GM23248 (cell line): ENCODE measurements at regions not wholly inside any gene's neighbourhood (a gene's known extent, or its start where the extent isn't known, plus 50 kb on each side); places are given as distances from the start of the nearest gene placed in this dataset.

ENCODE experiments used
- DNase-seq: peaks from one replicate; pipeline ENCODE4 v3.0.0-alpha.2; 2015
- H2AFZ ChIP-seq: fragments of 200-600 bp; sonication (generic); 2 replicates; pipeline ENCODE4 v1.6.1; 2016; ENCODE audit warnings: antibody characterized with exemption
- H3F3A ChIP-seq: fragments of 200-600 bp; sonication (generic); 2 replicates; pipeline ENCODE4 v1.6.1; 2016; ENCODE audit warnings: mild to moderate bottlenecking, antibody characterized with exemption, mixed run types; ENCODE audit not compliant: insufficient read depth
- H3K27ac ChIP-seq: fragments of 200-600 bp; sonication (generic); 2 replicates; pipeline ENCODE4 v1.5.1; 2016; ENCODE audit warnings: mild to moderate bottlenecking
- H3K27me3 ChIP-seq: fragments of 200-600 bp; sonication (generic); replicated peaks from 2 replicates; pipeline ENCODE4 v1.6.1; 2016; ENCODE audit warnings: mild to moderate bottlenecking; ENCODE audit not compliant: insufficient read depth
- H3K36me3 ChIP-seq: fragments of 200-600 bp; sonication (generic); 2 replicates; pipeline ENCODE4 v1.6.1; 2016; ENCODE audit warnings: low read depth, mild to moderate bottlenecking
- H3K4me1 ChIP-seq: fragments of 200-600 bp; sonication (generic); 2 replicates; pipeline ENCODE4 v1.6.1; 2016; ENCODE audit warnings: mild to moderate bottlenecking; ENCODE audit not compliant: insufficient read depth
- H3K4me2 ChIP-seq: fragments of 200-600 bp; sonication (generic); one replicate; pipeline ENCODE4 v1.6.1; 2016; ENCODE audit warnings: mild to moderate bottlenecking; ENCODE audit not compliant: unreplicated experiment
- H3K4me3 ChIP-seq: fragments of 200-600 bp; sonication (generic); 2 replicates; pipeline ENCODE4 v1.5.1; 2016; ENCODE audit warnings: mild to moderate bottlenecking
- H3K79me2 ChIP-seq: fragments of 200-600 bp; sonication (generic); 2 replicates; pipeline ENCODE4 v1.6.1; 2016; ENCODE audit warnings: mild to moderate bottlenecking; ENCODE audit not compliant: insufficient read depth
- H3K9ac ChIP-seq: fragments of 200-600 bp; sonication (generic); 2 replicates; pipeline ENCODE4 v1.6.1; 2016; ENCODE audit warnings: mild to moderate bottlenecking
- H3K9me2 ChIP-seq: fragments of 200-600 bp; sonication (generic); 2 replicates; pipeline ENCODE4 v1.6.1; 2016; ENCODE audit warnings: mixed run types, mild to moderate bottlenecking, moderate library complexity; ENCODE audit not compliant: insufficient read depth
- H3K9me3 ChIP-seq: fragments of 200-600 bp; sonication (generic); one replicate; pipeline ENCODE4 v1.6.1; 2017; ENCODE audit warnings: low read depth
- H4K20me1 ChIP-seq: fragments of 200-600 bp; sonication (generic); 2 replicates; pipeline ENCODE4 v1.6.0; 2016; ENCODE audit not compliant: insufficient read depth
- EZH2 ChIP-seq: fragments of 200-600 bp; sonication (generic); IDR thresholded peaks from 2 replicates; pipeline ENCODE4 v1.6.1; 2018; ENCODE audit warnings: antibody characterized with exemption, mild to moderate bottlenecking; ENCODE audit not compliant: insufficient read depth, poor library complexity, severe bottlenecking
- EZH2phosphoT487 ChIP-seq: fragments of 200-600 bp; sonication (generic); IDR thresholded peaks from 2 replicates; pipeline ENCODE4 v1.6.1; 2018; ENCODE audit warnings: antibody characterized with exemption, moderate library complexity, mild to moderate bottlenecking, low read depth; ENCODE audit not compliant: insufficient read depth
- WGBS, 2 experiments: methylation state at CpG; one replicate each; pipeline ENCODE4 v1.1.6; 2015 to 2017; ENCODE audit warnings: low lambda C conversion rate in 2 of 2, low coverage in 1 of 2; ENCODE audit errors: missing lambda C conversion rate in 2 of 2; 5-methylcytosine and 5-hydroxymethylcytosine counted together
- in situ Hi-C: fragments of 300-500 bp; cut with MboI; formaldehyde crosslinking; loops from 2 replicates; pipeline ENCODE4 v1.15.0; 2020

GRCh38 chr6:126433927-126434326 is 94.0 kb downstream of the CENPW start:
- H3K9me3 ChIP-seq: no peaks in the 10 kb centered on the region
- H3K79me2 ChIP-seq: no peaks in the 10 kb centered on the region
- no peaks in the 10 kb centered on the region for H3K36me3 ChIP-seq
- no peak for DNase-seq
- H3K4me1 ChIP-seq: no peaks in the 10 kb centered on the region
- in situ Hi-C loops: no loop called here
- H3K9ac ChIP-seq: no peak overlapping the region
- no peak for TF ChIP-seq EZH2phosphoT487
- H3K27ac ChIP-seq: no peak overlapping the region
- H3K27me3 ChIP-seq: no peaks in the 10 kb centered on the region
- H3F3A ChIP-seq: no peaks in the 10 kb centered on the region
- H3K4me2 ChIP-seq: no peak overlapping the region
- H4K20me1 ChIP-seq: no peaks in the 10 kb centered on the region
- no peak overlapping the region for H3K4me3 ChIP-seq
- no peak overlapping the region for H2AFZ ChIP-seq
- no peaks in the 10 kb centered on the region for H3K9me2 ChIP-seq

GRCh38 chr6:126437205-126437604 is 97.3 kb downstream of the CENPW start:
- Histone ChIP-seq H3K27ac (no peak overlapping the region), H3F3A (no peaks in the 10 kb centered on the region), H3K79me2 (no peaks in the 10 kb centered on the region), H3K27me3 (no peaks in the 10 kb centered on the region), H3K4me1 (no peaks in the 10 kb centered on the region), H3K36me3 (no peaks in the 10 kb centered on the region), H3K9me3 (no peaks in the 10 kb centered on the region), H3K4me2 (no peak overlapping the region), H4K20me1 (no peaks in the 10 kb centered on the region), H3K9ac (no peak overlapping the region), H3K4me3 (no peak overlapping the region), H2AFZ (no peak overlapping the region), H3K9me2 (no peaks in the 10 kb centered on the region)
- no peak for DNase-seq
- in situ Hi-C loops: no loop called here
- TF ChIP-seq EZH2: no peak
- no peak for TF ChIP-seq EZH2phosphoT487

GRCh38 chr6:126439040-126439439 is 99.1 kb downstream of the CENPW start:
- in situ Hi-C loops: no loop called here
- no peaks in the 10 kb centered on the region for H3K79me2 ChIP-seq

GRCh38 chr6:126440923-126441322 is 101.0 kb downstream of the CENPW start:
- Histone ChIP-seq H3K4me1 (peaks cover 11% of the 10 kb centered on the region; the same call in 1 of the 2 replicates), H3K9me2 (no peaks in the 10 kb centered on the region), H3K27ac (no peak overlapping the region), H3K27me3 (no peaks in the 10 kb centered on the region), H4K20me1 (no peaks in the 10 kb centered on the region), H3F3A (no peaks in the 10 kb centered on the region), H3K4me2 (no peak overlapping the region), H3K36me3 (no peaks in the 10 kb centered on the region), H2AFZ (no peak overlapping the region), H3K79me2 (no peaks in the 10 kb centered on the region), H3K4me3 (no peak overlapping the region), H3K9ac (no peak overlapping the region), H3K9me3 (no peaks in the 10 kb centered on the region)
- TF ChIP-seq EZH2: no peak
- no peak for TF ChIP-seq EZH2phosphoT487
- no peak for DNase-seq
- in situ Hi-C loops: no loop called here
- 89 to 91% methylated on average over 2 of the region's 2 CpGs for WGBS, 2 experiments

More at GRCh38 chr6:126439040-126439439, 99.1 kb downstream of the CENPW start:
- H3K9ac ChIP-seq: no peak overlapping the region
- H3K9me2 ChIP-seq: no peaks in the 10 kb centered on the region
- H2AFZ ChIP-seq: no peak overlapping the region
- no peaks in the 10 kb centered on the region for H3F3A ChIP-seq
- H4K20me1 ChIP-seq: no peaks in the 10 kb centered on the region
- TF ChIP-seq EZH2phosphoT487: no peak
- TF ChIP-seq EZH2: no peak
- WGBS, 2 experiments: 25 to 41% methylated on average over 1 of the region's 1 CpG
- H3K36me3 ChIP-seq: no peaks in the 10 kb centered on the region
- H3K4me2 ChIP-seq: no peak overlapping the region
- H3K4me3 ChIP-seq: no peak overlapping the region
- DNase-seq: no peak
- no peaks in the 10 kb centered on the region for H3K27me3 ChIP-seq
- H3K27ac ChIP-seq: no peak overlapping the region
- H3K4me1 ChIP-seq: no peaks in the 10 kb centered on the region
- no peaks in the 10 kb centered on the region for H3K9me3 ChIP-seq

GRCh38 chr6:126444659-126445273 is 104.9 kb downstream of the CENPW start:
- DNase-seq: peak; percentile 45
- H3K9ac ChIP-seq: no peak overlapping the region

More at GRCh38 chr6:126444659-126445273, 104.9 kb downstream of the CENPW start:
- no peaks in the 10 kb centered on the region for H3K36me3 ChIP-seq
- H3F3A ChIP-seq: no peaks in the 10 kb centered on the region
- in situ Hi-C loops: no loop called here
- no peak overlapping the region for H3K4me2 ChIP-seq
- no peak overlapping the region for H2AFZ ChIP-seq
- no peaks in the 10 kb centered on the region for H3K9me3 ChIP-seq
- no peak overlapping the region for H3K4me3 ChIP-seq
- H3K9me2 ChIP-seq: no peaks in the 10 kb centered on the region
- no peak for TF ChIP-seq EZH2phosphoT487
- no peak for TF ChIP-seq EZH2
- H3K4me1 ChIP-seq: peaks cover 11% of the 10 kb centered on the region; the same call in 1 of the 2 replicates
- H4K20me1 ChIP-seq: no peaks in the 10 kb centered on the region
- no peaks in the 10 kb centered on the region for H3K79me2 ChIP-seq
- H3K27ac ChIP-seq: no peak overlapping the region
- no peaks in the 10 kb centered on the region for H3K27me3 ChIP-seq
